Left renal cortex interstitium (tissue), 4 donors: ENCODE measurements at regions not wholly inside any gene's neighbourhood (a gene's known extent, or its start where the extent isn't known, plus 50 kb on each side); places are given as distances from the start of the nearest gene placed in this dataset.

Source experiments
- DNase-seq, 4 donors: peaks; one replicate each; pipeline ENCODE4 v3.0.0-alpha.2; 2013; ENCODE audit warnings: low read depth in 4 of 4, low spot score in 2 of 4, missing footprints in 1 of 4

- DNase-seq: no peak
Observed at GRCh38 chr2:2689306-2689705, 358.2 kb upstream of the MYT1L start.

GRCh38 chr2:2688254-2688653 is 357.2 kb upstream of the MYT1L start:
- no peak for DNase-seq

- no peak for DNase-seq
Observed at GRCh38 chr2:2687745-2688144, 356.7 kb upstream of the MYT1L start.

GRCh38 chr2:2686222-2686621 is 355.1 kb upstream of the MYT1L start:
- DNase-seq: no peak

GRCh38 chr2:2683606-2684224 is 352.6 kb upstream of the MYT1L start:
- no peak for DNase-seq

- DNase-seq: no peak
Observed at GRCh38 chr2:2682700-2683342, 351.7 kb upstream of the MYT1L start.

- no peak for DNase-seq
Observed at GRCh38 chr2:2681711-2682251, 350.7 kb upstream of the MYT1L start.

GRCh38 chr2:2681085-2681484 is 350.0 kb upstream of the MYT1L start:
- no peak for DNase-seq

- no peak for DNase-seq
Observed at GRCh38 chr2:2674831-2675230, 343.8 kb upstream of the MYT1L start.

- no peak for DNase-seq
Observed at GRCh38 chr2:2673406-2673805, 342.3 kb upstream of the MYT1L start.

- DNase-seq: no peak
Observed at GRCh38 chr2:2672249-2672648, 341.2 kb upstream of the MYT1L start.

GRCh38 chr2:2671826-2672225 is 340.8 kb upstream of the MYT1L start:
- no peak for DNase-seq

- DNase-seq: no peak
Observed at GRCh38 chr2:2669316-2669715, 338.2 kb upstream of the MYT1L start.

GRCh38 chr2:2668681-2669265 is 337.7 kb upstream of the MYT1L start:
- no peak for DNase-seq

- DNase-seq: no peak
Observed at GRCh38 chr2:2667690-2668089, 336.6 kb upstream of the MYT1L start.

- DNase-seq: no peak
Observed at GRCh38 chr2:2665834-2666133, 334.7 kb upstream of the MYT1L start.

GRCh38 chr2:2664989-2665833 is 334.1 kb upstream of the MYT1L start:
- DNase-seq: no peak

GRCh38 chr2:2663401-2664036 is 332.4 kb upstream of the MYT1L start:
- DNase-seq: no peak

- no peak for DNase-seq
Observed at GRCh38 chr2:2662847-2663356, 331.8 kb upstream of the MYT1L start.

- DNase-seq: no peak
Observed at GRCh38 chr2:2662037-2662846, 331.2 kb upstream of the MYT1L start.
